ENCODE measurements at regions not wholly inside any gene's neighbourhood (a gene's known extent, or its start where the extent isn't known, plus 50 kb on each side); places are given as distances from the start of the nearest gene placed in this dataset.

- ATAC-seq (no peak), DNase-seq (ENCODE audit: low read depth in 1 of 2, low spot score in 1 of 2) (no peak), FAIRE-seq (no peak)
- POLR2A ChIA-PET, result no interaction called here
- Histone ChIP-seq H3K4me1 (no peaks in the 10 kb centered on the region), H3K27ac (no peak overlapping the region), H3K9me3 (peaks cover 9% of the 10 kb centered on the region; the same call in 2 of the 3 replicates), H3K4me2 (no peak overlapping the region), H3K4me3 (no peak overlapping the region)
- no peak for TF ChIP-seq HEYL (CRISPR knock-in tag; IDR thresholded peaks at IDR 0.05)
- TF ChIP-seq KDM1A (IDR thresholded peaks at IDR 0.05; ENCODE audit: low read depth), result no peak
- TF ChIP-seq POLR2A (IDR thresholded peaks at IDR 0.05; ENCODE audit: low read length), result no peak
- no peak for TF ChIP-seq CEBPB (IDR thresholded peaks at IDR 0.05)
- TF ChIP-seq NR3C1 (IDR thresholded peaks at IDR 0.05), result no peak
- TF ChIP-seq ZC3H11A (IDR thresholded peaks at IDR 0.05), result no peak
- no peak for TF ChIP-seq ZFP36 (IDR thresholded peaks at IDR 0.05; ENCODE audit: borderline replicate concordance, partially characterized antibody)
- no peak for TF ChIP-seq RNF2 (IDR thresholded peaks at IDR 0.05; ENCODE audit: borderline replicate concordance, low read depth)
- no peak for TF ChIP-seq CTCF (IDR thresholded peaks at IDR 0.05)
- no peak for TF ChIP-seq HDAC2 (IDR thresholded peaks at IDR 0.05)
- TF ChIP-seq GATA3 (IDR thresholded peaks at IDR 0.05; ENCODE audit: borderline replicate concordance), result no peak
- TF ChIP-seq CBX8 (IDR thresholded peaks at IDR 0.05), result no peak
- TF ChIP-seq RAD21 (conservative IDR thresholded peaks at IDR 0.05 in 1 of 2, IDR thresholded peaks at IDR 0.05 in 1 of 2), result no peak
- TF ChIP-seq HOXA7 (CRISPR knock-in tag; IDR thresholded peaks at IDR 0.05), result no peak
- TF ChIP-seq POLR2AphosphoS2 (conservative IDR thresholded peaks at IDR 0.05; ENCODE audit: low read length), result no peak
- no peak for TF ChIP-seq ZNF302 (CRISPR knock-in tag; IDR thresholded peaks at IDR 0.05)
- TF ChIP-seq RARB (CRISPR knock-in tag; IDR thresholded peaks at IDR 0.05), result no peak
- CTCF ChIA-PET, result interaction anchor here (0.5 kb wide), 1 partner anchor 817 kb away, joined by 4 read pairs; no protein-coding TSS in a partner anchor
- 21% methylated on average over 3 of the region's 3 CpGs for WGBS (ENCODE audit: missing lambda C conversion rate)
Observed at GRCh38 chr2:17996978-17997377, 118.5 kb downstream of the KCNS3 start.

GRCh38 chr2:17995593-17995992 lies 117.1 kb downstream of the KCNS3 start:
- POLR2A ChIA-PET, result no interaction called here
- Histone ChIP-seq H3K9me3 (peaks cover 6% of the 10 kb centered on the region; the same call in 2 of the 3 replicates), H3K4me3 (no peak overlapping the region), H3K4me1 (no peaks in the 10 kb centered on the region), H3K4me2 (no peak overlapping the region), H3K27ac (no peak overlapping the region)
- DNase-seq (ENCODE audit: low read depth in 1 of 2, low spot score in 1 of 2), result no peak
- ATAC-seq, result no peak
- CTCF ChIA-PET, result no interaction called here
- WGBS (ENCODE audit: missing lambda C conversion rate), result 15% methylated on average over 5 of the region's 5 CpGs
- FAIRE-seq, result no peak
- TF ChIP-seq NR3C1 (IDR thresholded peaks at IDR 0.05), result no peak
- no peak for TF ChIP-seq EHMT2 (IDR thresholded peaks at IDR 0.05; ENCODE audit: low read depth)
- no peak for TF ChIP-seq NFE2L2 (conservative IDR thresholded peaks at IDR 0.05; ENCODE audit: low read length)
- no peak for TF ChIP-seq KDM5A (IDR thresholded peaks at IDR 0.05)

Small RNA genes in the stretch of these regions (small RNA-seq; reads per million reads assigned to genes)
- 0 reads per million in 6 experiments for gene RF00561
